GM18505 (cell line): ENCODE measurements at regions not wholly inside any gene's neighbourhood (a gene's known extent, or its start where the extent isn't known, plus 50 kb on each side); places are given as distances from the start of the nearest gene placed in this dataset.
"Not testable (repeated sequence)": the region's sequence is repeated elsewhere in the genome, so short reads cannot be mapped to it uniquely, and the experiment has no call there.

Experiments used
- ATAC-seq: cut with Tn5 transposase; IDR thresholded peaks from one replicate; pipeline ENCODE4 v1.9.1; 2021; ENCODE audit not compliant: unreplicated experiment
- POLR2A ChIP-seq: IDR thresholded peaks from 4 replicates; pipeline ENCODE4 v1.6.1; 2011; ENCODE audit warnings: borderline replicate concordance; ENCODE audit not compliant: insufficient read depth, insufficient read length; ENCODE audit errors: extremely low read depth

DNA sequence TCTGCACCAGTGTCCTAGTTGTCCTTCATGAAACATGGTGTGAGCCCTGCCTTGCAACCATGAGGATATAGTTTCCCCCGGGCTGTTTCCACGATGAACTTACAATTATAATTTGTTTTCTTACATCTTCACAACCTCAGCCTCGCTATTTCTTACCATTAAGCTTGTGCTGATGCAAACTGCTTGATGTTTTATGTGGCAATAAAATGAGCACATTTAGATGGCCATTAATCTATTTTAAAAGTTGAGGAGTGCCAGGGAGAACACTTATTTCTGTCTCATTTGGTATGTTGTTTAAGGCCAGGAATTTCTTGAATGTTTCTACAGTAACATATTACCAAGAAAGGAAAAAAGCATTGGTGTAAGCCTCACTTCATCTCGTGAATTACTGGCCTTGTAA is 214.5 kb upstream of the SLC8A1 start:
- no peak for TF ChIP-seq POLR2A
- ATAC-seq = no peak

DNA sequence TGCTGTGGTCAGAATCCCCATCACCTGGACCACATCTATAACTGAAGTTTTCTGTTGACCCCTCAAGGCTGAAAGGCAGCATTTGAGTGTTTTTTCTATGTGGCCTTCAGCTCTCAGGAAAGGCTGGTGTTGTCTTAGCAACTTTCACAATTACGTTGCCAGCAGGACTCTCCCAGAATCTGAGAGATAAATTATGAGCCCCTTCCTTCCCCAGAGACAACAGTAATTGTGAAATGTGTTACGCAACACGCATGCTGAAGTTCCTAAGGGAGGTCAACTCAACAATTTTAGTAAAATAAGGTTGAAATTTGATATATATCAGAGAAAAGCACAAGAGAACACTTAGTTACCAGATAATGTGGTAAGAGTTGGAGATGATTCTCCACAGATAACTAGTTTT is 216.5 kb upstream of the SLC8A1 start:
- no peak for ATAC-seq
- TF ChIP-seq POLR2A = no peak

DNA sequence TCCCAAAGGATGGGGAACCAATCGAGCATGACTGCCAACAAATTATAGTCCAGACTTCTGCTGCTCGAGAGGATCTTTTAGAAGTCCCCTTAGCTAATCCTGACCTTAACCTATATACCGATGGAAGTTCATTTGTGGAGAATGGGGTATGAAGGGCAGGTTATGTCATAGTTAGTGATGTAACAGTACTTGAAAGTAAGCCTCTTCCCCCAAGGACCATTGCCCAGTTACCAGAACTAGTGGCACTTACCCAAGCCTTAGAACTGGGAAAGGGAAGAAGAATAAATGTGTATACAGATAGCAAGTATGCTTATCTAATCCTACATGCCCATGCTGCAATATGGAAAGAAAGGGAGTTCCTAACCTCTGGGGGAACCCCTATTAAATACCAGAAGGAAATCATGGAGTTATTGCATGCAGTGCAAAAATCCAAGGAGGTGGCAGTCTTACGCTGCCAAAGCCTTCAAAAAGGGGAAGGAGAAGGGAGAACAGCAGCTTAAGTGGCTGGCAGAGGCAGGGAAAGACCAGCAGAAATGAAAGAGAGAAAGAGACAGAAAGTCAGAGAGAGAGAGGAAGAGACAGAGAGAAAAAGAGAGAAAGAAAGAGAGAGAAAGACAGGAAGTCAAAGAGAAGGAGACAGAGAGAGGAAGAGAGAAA is 224.4 kb upstream of the SLC8A1 start:
- not testable (repeated sequence) for ATAC-seq

GRCh38 chr2:40680547-40680946 is 228.7 kb upstream of the SLC8A1 start:
- no peak for TF ChIP-seq POLR2A
- peak; percentile 87 for ATAC-seq

- ATAC-seq = no peak
- TF ChIP-seq POLR2A = no peak
Measured at GRCh38 chr2:40690036-40690435, 238.1 kb upstream of the SLC8A1 start.

GRCh38 chr2:40690525-40690924 is 238.6 kb upstream of the SLC8A1 start:
- no peak for TF ChIP-seq POLR2A
- ATAC-seq = no peak

- no peak for ATAC-seq
- no peak for TF ChIP-seq POLR2A
Measured at GRCh38 chr2:40700231-40700954, 248.5 kb upstream of the SLC8A1 start.

- not testable (repeated sequence) for ATAC-seq
Measured at GRCh38 chr2:40712197-40712894, 260.5 kb upstream of the SLC8A1 start.

- ATAC-seq = no peak
- no peak for TF ChIP-seq POLR2A
Measured at GRCh38 chr2:40716879-40717278, 265.0 kb upstream of the SLC8A1 start.

DNA sequence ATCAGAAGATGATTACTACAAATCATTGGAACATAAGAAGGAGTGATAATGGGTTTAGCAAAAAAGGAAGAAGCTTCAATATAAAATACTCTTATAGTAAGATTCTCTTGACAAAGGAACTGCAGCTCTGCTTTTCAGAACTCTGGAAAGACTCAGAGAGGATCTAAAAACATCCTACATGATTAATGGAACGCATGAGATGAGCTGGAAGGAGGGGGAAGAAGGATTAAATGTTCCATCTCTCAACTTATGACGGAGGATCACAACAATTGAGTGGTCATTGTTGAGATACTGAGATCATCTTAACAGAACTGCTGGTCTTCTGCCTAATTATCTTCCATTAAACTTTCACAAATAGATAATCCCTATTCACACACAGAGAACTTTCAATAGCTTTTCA is 267.5 kb upstream of the SLC8A1 start:
- ATAC-seq = no peak
- no peak for TF ChIP-seq POLR2A

DNA sequence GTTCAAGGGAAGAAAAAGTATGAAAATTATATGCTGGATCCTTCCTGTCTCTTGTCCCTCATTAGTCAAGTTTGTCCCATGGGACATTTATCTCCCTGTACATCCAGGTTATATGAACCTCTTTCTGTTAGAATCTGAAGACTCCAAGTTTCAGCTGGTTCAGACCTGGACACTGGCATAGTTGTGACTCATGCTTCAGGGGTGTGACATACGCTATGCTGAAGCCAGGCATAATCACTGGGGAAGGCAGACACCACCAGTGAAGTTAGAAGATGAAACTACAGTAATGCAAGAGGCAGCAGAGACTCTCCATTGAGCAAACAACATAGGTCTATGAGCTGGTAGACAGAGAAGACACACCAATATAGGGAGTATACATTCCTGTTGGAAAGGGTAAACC is 269.7 kb upstream of the SLC8A1 start:
- no peak for TF ChIP-seq POLR2A
- ATAC-seq = no peak

GRCh38 chr2:40723194-40723593 is 271.3 kb upstream of the SLC8A1 start:
- ATAC-seq = no peak
- no peak for TF ChIP-seq POLR2A

DNA sequence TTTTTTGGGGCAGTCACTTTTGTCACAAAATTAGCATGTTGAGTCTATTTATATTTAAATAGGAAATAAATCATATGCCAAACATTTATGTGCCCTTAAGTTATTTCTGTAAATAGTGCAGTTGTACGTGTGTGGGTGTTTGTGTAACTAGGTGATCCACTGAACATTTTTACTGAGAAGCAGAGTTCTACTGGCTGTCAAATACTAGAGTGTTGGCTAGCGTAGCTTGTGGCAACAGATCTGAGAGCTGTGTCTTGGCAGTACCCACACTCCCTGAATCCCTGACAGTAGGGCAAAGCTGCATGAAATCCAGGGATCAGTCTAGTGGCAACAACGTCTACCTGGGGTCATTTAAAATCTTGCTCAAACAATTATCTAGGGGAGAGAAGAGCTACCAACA is 273.1 kb upstream of the SLC8A1 start:
- no peak for TF ChIP-seq POLR2A
- no peak for ATAC-seq

GRCh38 chr2:40725950-40726349 is 274.1 kb upstream of the SLC8A1 start:
- TF ChIP-seq POLR2A = no peak
- ATAC-seq = no peak
